ENCODE measurements at regions not wholly inside any gene's neighbourhood (a gene's known extent, or its start where the extent isn't known, plus 50 kb on each side); places are given as distances from the start of the nearest gene placed in this dataset.

- no peak for TF ChIP-seq PBX3 (CRISPR knock-in tag; IDR thresholded peaks at IDR 0.05; ENCODE audit: borderline replicate concordance)
- no peak for TF ChIP-seq GPN1 (CRISPR knock-in tag; IDR thresholded peaks at IDR 0.05; ENCODE audit: borderline replicate concordance)
- no peak for TF ChIP-seq SP2 (CRISPR knock-in tag; IDR thresholded peaks at IDR 0.05)
- TF ChIP-seq ONECUT2 (CRISPR knock-in tag; IDR thresholded peaks at IDR 0.05), result no peak
- TF ChIP-seq TCF12 (IDR thresholded peaks at IDR 0.05), result no peak
- TF ChIP-seq TCF12 (CRISPR knock-in tag; IDR thresholded peaks at IDR 0.05), result no peak
- TF ChIP-seq POGZ (CRISPR knock-in tag; IDR thresholded peaks at IDR 0.05), result peak; percentile 84
- no peak for TF ChIP-seq PRDM10 (CRISPR knock-in tag; IDR thresholded peaks at IDR 0.05; ENCODE audit: low read depth)
- TF ChIP-seq ZNF414 (CRISPR knock-in tag; IDR thresholded peaks at IDR 0.05), result no peak; the same call in 1 of the 2 replicates
- no peak for TF ChIP-seq JUND (CRISPR knock-in tag; IDR thresholded peaks at IDR 0.05)
- no peak for TF ChIP-seq MTF1 (CRISPR knock-in tag; IDR thresholded peaks at IDR 0.05)
- TF ChIP-seq ZNF564 (CRISPR knock-in tag; IDR thresholded peaks at IDR 0.05), result no peak
- TF ChIP-seq ATF7 (IDR thresholded peaks at IDR 0.05), result no peak
- TF ChIP-seq ATF7 (CRISPR knock-in tag; IDR thresholded peaks at IDR 0.05), result peak; percentile 70; the same call in 1 of the 2 replicates
- no peak for TF ChIP-seq ZNF766 (CRISPR knock-in tag; IDR thresholded peaks at IDR 0.05; ENCODE audit: borderline replicate concordance)
- TF ChIP-seq BCL6 (CRISPR knock-in tag; IDR thresholded peaks at IDR 0.05), result peak; percentile 68; the same call in 1 of the 2 replicates
- TF ChIP-seq ZBTB8A (CRISPR knock-in tag; IDR thresholded peaks at IDR 0.05; ENCODE audit: borderline replicate concordance, low read depth), result no peak
- no peak for TF ChIP-seq ZNF275 (CRISPR knock-in tag; IDR thresholded peaks at IDR 0.05; ENCODE audit: borderline replicate concordance)
- TF ChIP-seq BRF2 (CRISPR knock-in tag; IDR thresholded peaks at IDR 0.05), result no peak
- TF ChIP-seq CREM (IDR thresholded peaks at IDR 0.05), result peak; percentile 72; the same call in 1 of the 2 replicates
- no peak for TF ChIP-seq CREM (CRISPR knock-in tag; IDR thresholded peaks at IDR 0.05)
Observed at GRCh38 chr12:75900781-75901254, 130.8 kb downstream of the PHLDA1 start (continued).
